ENCODE measurements at regions not wholly inside any gene's neighbourhood (a gene's known extent, or its start where the extent isn't known, plus 50 kb on each side); places are given as distances from the start of the nearest gene placed in this dataset.
A peak's percentile ranks its signal among the peaks of the same experiment; 100 is the strongest.

DNA sequence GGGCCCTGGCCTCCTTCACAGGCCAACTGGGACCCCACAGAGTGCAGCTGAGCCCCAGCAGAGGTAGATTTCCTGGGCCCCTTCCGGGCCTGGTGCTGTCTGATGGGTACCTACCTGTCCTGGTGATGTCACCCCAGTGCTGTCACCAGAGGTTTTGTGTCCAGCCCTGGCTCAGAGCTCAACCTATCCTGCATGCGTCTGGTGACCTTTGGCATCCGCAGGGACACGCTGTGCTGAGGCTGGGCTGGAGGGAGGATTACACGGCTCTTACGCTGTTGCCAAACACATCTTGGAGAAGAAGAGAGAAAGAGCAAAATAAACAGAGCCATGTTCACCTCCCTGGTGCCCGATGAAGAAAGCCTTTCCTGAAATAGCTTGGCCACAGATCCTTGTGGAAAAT lies 70.6 kb upstream of the MED9 start (continued):
- TF ChIP-seq MLXIP (CRISPR knock-in tag; IDR thresholded peaks at IDR 0.05; ENCODE audit: borderline replicate concordance) (no peak), ZIK1 (CRISPR knock-in tag; IDR thresholded peaks at IDR 0.05; ENCODE audit: borderline replicate concordance, low read depth) (no peak), AKAP8 (CRISPR knock-in tag; IDR thresholded peaks at IDR 0.05) (no peak), NFIC (IDR thresholded peaks at IDR 0.05; ENCODE audit: low read length) (no peak), RFX1 (IDR thresholded peaks at IDR 0.05) (no peak), ZNF256 (CRISPR knock-in tag; conservative IDR thresholded peaks at IDR 0.05) (no peak), ZNF746 (CRISPR knock-in tag; IDR thresholded peaks at IDR 0.05) (no peak), MTERF4 (CRISPR knock-in tag; IDR thresholded peaks at IDR 0.05) (no peak), MAZ (IDR thresholded peaks at IDR 0.05; ENCODE audit: borderline replicate concordance, low read depth, low read length) (no peak), MAZ (CRISPR knock-in tag; IDR thresholded peaks at IDR 0.05; ENCODE audit: low read depth) (no peak), MEIS2 (CRISPR knock-in tag; IDR thresholded peaks at IDR 0.05) (no peak), HOMEZ (CRISPR knock-in tag; IDR thresholded peaks at IDR 0.05; ENCODE audit: low read depth) (peak; percentile 46; the same call in 1 of the 2 replicates), NR1H2 (CRISPR knock-in tag; IDR thresholded peaks at IDR 0.05; ENCODE audit: borderline replicate concordance, low read depth) (no peak), NCOA5 (CRISPR knock-in tag; IDR thresholded peaks at IDR 0.05) (no peak), HOXD1 (CRISPR knock-in tag; IDR thresholded peaks at IDR 0.05) (no peak), MNT (IDR thresholded peaks at IDR 0.05) (no peak), ATF7 (IDR thresholded peaks at IDR 0.05) (no peak), ATF7 (CRISPR knock-in tag; IDR thresholded peaks at IDR 0.05) (0 out of 2 replicates have a peak, but pooled peaks have one; percentile 39), SP140L (CRISPR knock-in tag; IDR thresholded peaks at IDR 0.05; ENCODE audit: borderline replicate concordance) (no peak)
- TF ChIP-seq, protein P1, sequence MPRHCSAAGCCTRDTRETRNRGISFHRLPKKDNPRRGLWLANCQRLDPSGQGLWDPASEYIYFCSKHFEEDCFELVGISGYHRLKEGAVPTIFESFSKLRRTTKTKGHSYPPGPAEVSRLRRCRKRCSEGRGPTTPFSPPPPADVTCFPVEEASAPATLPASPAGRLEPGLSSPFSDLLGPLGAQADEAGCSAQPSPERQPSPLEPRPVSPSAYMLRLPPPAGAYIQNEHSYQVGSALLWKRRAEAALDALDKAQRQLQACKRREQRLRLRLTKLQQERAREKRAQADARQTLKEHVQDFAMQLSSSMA (CRISPR knock-in tag; IDR thresholded peaks at IDR 0.05): no peak
- TF ChIP-seq, protein P2, sequence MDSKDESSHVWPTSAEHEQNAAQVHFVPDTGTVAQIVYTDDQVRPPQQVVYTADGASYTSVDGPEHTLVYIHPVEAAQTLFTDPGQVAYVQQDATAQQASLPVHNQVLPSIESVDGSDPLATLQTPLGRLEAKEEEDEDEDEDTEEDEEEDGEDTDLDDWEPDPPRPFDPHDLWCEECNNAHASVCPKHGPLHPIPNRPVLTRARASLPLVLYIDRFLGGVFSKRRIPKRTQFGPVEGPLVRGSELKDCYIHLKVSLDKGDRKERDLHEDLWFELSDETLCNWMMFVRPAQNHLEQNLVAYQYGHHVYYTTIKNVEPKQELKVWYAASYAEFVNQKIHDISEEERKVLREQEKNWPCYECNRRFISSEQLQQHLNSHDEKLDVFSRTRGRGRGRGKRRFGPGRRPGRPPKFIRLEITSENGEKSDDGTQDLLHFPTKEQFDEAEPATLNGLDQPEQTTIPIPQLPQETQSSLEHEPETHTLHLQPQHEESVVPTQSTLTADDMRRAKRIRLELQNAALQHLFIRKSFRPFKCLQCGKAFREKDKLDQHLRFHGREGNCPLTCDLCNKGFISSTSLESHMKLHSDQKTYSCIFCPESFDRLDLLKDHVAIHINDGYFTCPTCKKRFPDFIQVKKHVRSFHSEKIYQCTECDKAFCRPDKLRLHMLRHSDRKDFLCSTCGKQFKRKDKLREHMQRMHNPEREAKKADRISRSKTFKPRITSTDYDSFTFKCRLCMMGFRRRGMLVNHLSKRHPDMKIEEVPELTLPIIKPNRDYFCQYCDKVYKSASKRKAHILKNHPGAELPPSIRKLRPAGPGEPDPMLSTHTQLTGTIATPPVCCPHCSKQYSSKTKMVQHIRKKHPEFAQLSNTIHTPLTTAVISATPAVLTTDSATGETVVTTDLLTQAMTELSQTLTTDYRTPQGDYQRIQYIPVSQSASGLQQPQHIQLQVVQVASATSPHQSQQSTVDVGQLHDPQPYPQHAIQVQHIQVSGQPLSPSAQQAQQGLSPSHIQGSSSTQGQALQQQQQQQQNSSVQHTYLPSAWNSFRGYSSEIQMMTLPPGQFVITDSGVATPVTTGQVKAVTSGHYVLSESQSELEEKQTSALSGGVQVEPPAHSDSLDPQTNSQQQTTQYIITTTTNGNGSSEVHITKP (CRISPR knock-in tag; IDR thresholded peaks at IDR 0.05; ENCODE audit: low read depth): 0 out of 2 replicates have a peak, but pooled peaks have one; percentile 32
